HuH-7 (cell line): ENCODE measurements at regions not wholly inside any gene's neighbourhood (a gene's known extent, or its start where the extent isn't known, plus 50 kb on each side); places are given as distances from the start of the nearest gene placed in this dataset.
A peak's percentile ranks its signal among the peaks of the same experiment; 100 is the strongest.
"Not testable (repeated sequence)": the region's sequence is repeated elsewhere in the genome, so short reads cannot be mapped to it uniquely, and the experiment has no call there.

Experiments used
- DNase-seq: peaks from one replicate; pipeline ENCODE4 v3.0.0; 2011; ENCODE audit warnings: low spot score

GRCh38 chr4:110848787-110849186, 225.9 kb upstream of the PITX2 start:
- DNase-seq, result no peak

- no peak for DNase-seq
Measured at GRCh38 chr4:110849461-110849860, 226.6 kb upstream of the PITX2 start.

GRCh38 chr4:110850461-110851442, 227.9 kb upstream of the PITX2 start:
- peak; percentile 32 for DNase-seq

- no peak for DNase-seq
Measured at GRCh38 chr4:110851989-110852388, 229.1 kb upstream of the PITX2 start.

GRCh38 chr4:110852793-110853192, 229.9 kb upstream of the PITX2 start:
- DNase-seq, result no peak

GRCh38 chr4:110853242-110853641, 230.4 kb upstream of the PITX2 start:
- DNase-seq, result no peak

GRCh38 chr4:110854021-110854678, 231.3 kb upstream of the PITX2 start:
- DNase-seq, result no peak

- no peak for DNase-seq
Measured at GRCh38 chr4:110860125-110860524, 237.2 kb upstream of the PITX2 start.

- DNase-seq, result no peak
Measured at GRCh38 chr4:110860901-110861300, 238.0 kb upstream of the PITX2 start.

- DNase-seq, result no peak
Measured at GRCh38 chr4:110865611-110866259, 242.9 kb upstream of the PITX2 start.

- no peak for DNase-seq
Measured at GRCh38 chr4:110867251-110867960, 244.5 kb upstream of the PITX2 start.

GRCh38 chr4:110867981-110868720, 245.3 kb upstream of the PITX2 start:
- DNase-seq, result no peak

GRCh38 chr4:110869114-110869513, 246.2 kb upstream of the PITX2 start:
- no peak for DNase-seq

- DNase-seq, result no peak
Measured at GRCh38 chr4:110869862-110870572, 247.1 kb upstream of the PITX2 start.

GRCh38 chr4:110876214-110876613, 253.3 kb upstream of the PITX2 start:
- not testable (repeated sequence) for DNase-seq

GRCh38 chr4:110876866-110877265, 254.0 kb upstream of the PITX2 start:
- no peak for DNase-seq

GRCh38 chr4:110877778-110878370, 255.0 kb upstream of the PITX2 start:
- DNase-seq, result no peak

GRCh38 chr4:110878413-110878812, 255.5 kb upstream of the PITX2 start:
- no peak for DNase-seq

- no peak for DNase-seq
Measured at GRCh38 chr4:110878956-110879355, 256.1 kb upstream of the PITX2 start.

GRCh38 chr4:110886270-110886669, 263.4 kb upstream of the PITX2 start:
- DNase-seq, result no peak
